ENCODE measurements at regions not wholly inside any gene's neighbourhood (a gene's known extent, or its start where the extent isn't known, plus 50 kb on each side); places are given as distances from the start of the nearest gene placed in this dataset.

DNA sequence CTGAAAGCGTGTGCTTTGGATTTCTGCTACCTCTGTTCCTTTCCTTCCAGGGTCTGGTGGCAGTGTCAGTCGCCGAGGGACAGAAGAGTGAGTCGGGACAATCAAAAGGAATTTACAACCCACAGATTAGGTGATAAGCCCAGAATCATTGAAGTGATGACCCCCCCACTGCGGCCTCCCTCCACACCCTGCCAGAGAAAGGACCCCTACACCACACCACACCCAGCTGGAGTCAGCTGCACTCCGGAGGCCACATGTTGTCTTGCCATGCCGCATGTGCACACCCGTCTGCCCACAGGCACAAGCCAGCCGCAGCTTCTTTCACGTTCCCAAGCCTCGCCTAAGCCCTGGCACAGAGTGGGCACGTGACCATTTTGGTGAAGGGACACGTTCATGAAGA lies 366.8 kb upstream of the SALL3 start:
- DNase-seq = no peak

DNA sequence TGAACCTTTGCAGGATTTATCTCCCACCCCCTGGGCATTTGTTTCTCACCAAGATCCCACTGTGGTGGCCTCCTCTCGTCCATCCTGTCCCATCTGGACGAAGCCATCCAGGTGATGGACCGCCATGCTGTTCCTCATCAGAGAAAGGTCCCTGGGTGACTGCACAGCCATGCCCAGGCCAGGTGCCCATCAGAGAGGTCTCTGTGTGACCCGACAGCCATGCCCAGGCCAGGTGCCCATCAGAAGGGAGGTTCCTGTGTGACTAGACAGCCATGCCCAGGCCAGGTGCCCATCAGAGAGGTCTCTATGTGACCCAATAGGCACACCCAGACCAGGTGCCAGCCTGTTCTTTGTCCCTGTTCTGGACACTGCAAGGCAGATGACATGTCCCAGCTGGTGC lies 360.9 kb upstream of the SALL3 start:
- no peak overlapping the region for H3K27ac Mint-ChIP-seq

More for the DNA sequence above, 366.8 kb upstream of the SALL3 start:
- Mint-ChIP-seq H3K36me3 (ENCODE audit: low read depth) (no peaks in the 10 kb centered on the region), H3K9me3 (ENCODE audit: low read depth) (peaks cover 16% of the 10 kb centered on the region), H3K27ac (no peak overlapping the region), H3K4me1 (no peaks in the 10 kb centered on the region), H3K27me3 (no peaks in the 10 kb centered on the region), H3K4me3 (no peak overlapping the region)
- no peak for ATAC-seq
- ChIA-PET CTCF (no interaction called here), POLR2A (no interaction called here)
- intact Hi-C loops (cut with DNase I, micrococcal nuclease) = no loop called here

DNA sequence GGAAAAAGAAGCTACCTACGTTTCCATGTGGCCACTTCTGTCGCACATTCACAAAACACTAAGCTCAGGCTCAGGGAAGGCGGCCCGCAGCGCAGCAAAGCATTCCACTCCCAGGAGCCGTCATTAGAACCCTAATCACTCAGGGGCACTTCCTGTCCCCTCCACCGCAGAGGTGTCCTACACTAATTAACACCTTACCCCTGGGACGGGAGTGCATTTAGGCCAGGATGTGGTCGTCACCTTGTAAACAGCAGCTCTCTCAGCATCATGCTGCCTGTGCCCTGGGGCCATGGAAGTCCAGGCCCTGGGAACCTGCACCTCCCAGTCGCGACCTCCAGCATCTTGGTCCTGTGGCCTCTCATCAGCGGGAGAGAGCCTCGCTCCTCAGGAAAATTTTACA lies 359.8 kb upstream of the SALL3 start:
- DNase-seq (no peak), ATAC-seq (no peak)
- H3K9me3 Mint-ChIP-seq (ENCODE audit: low read depth) = peaks cover 13% of the 10 kb centered on the region
- H3K27ac Mint-ChIP-seq = no peak overlapping the region
- H3K4me1 Mint-ChIP-seq = no peaks in the 10 kb centered on the region
- no peak overlapping the region for H3K4me3 Mint-ChIP-seq
- intact Hi-C loops (cut with DNase I, micrococcal nuclease) = no loop called here
- H3K36me3 Mint-ChIP-seq (ENCODE audit: low read depth) = no peaks in the 10 kb centered on the region
- POLR2A ChIA-PET = no interaction called here
- peaks cover 13% of the 10 kb centered on the region for H3K27me3 Mint-ChIP-seq
- CTCF ChIA-PET = no interaction called here

More for the DNA sequence above, 360.9 kb upstream of the SALL3 start:
- peaks cover 13% of the 10 kb centered on the region for H3K9me3 Mint-ChIP-seq (ENCODE audit: low read depth)
- no peaks in the 10 kb centered on the region for H3K4me1 Mint-ChIP-seq
- ChIA-PET CTCF (no interaction called here), POLR2A (no interaction called here)
- H3K27me3 Mint-ChIP-seq = peaks cover 8% of the 10 kb centered on the region
- H3K36me3 Mint-ChIP-seq (ENCODE audit: low read depth) = no peaks in the 10 kb centered on the region
- intact Hi-C loops (cut with DNase I, micrococcal nuclease) = no loop called here
- no peak for ATAC-seq
- no peak for DNase-seq
- no peak overlapping the region for H3K4me3 Mint-ChIP-seq

DNA sequence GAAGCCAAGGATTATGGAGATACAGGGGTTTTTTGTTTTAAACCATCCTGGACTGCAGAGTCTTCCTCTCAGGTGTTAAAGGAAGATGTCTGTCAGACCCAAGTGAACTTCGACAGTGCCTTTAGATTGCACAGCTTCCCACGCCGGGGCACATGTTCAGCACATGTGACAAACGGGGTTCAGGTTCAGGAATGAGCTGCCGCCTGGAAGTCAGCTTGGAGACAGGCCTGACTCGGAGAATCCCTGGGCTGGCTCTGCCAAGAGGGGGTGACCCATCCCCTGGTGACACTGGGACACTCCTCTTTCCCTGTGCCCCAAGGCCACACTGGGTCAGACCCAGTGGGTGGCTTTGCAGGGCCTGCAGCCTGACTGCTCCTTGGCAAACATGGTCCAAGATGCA lies 359.3 kb upstream of the SALL3 start:
- Mint-ChIP-seq H3K27me3 (peaks cover 13% of the 10 kb centered on the region), H3K36me3 (ENCODE audit: low read depth) (no peaks in the 10 kb centered on the region), H3K27ac (no peak overlapping the region), H3K4me1 (no peaks in the 10 kb centered on the region), H3K4me3 (no peak overlapping the region), H3K9me3 (ENCODE audit: low read depth) (peaks cover 13% of the 10 kb centered on the region)
- intact Hi-C loops (cut with DNase I, micrococcal nuclease) = no loop called here
- DNase-seq (no peak), ATAC-seq (no peak)
- ChIA-PET CTCF (no interaction called here), POLR2A (no interaction called here)

GRCh38 chr18:78621141-78621755 lies 358.4 kb upstream of the SALL3 start:
- ATAC-seq = no peak
- H3K27ac Mint-ChIP-seq = no peak overlapping the region
- DNase-seq = no peak
- intact Hi-C loops (cut with DNase I, micrococcal nuclease) = no loop called here
- POLR2A ChIA-PET = no interaction called here
- CTCF ChIA-PET = no interaction called here
- H3K27me3 Mint-ChIP-seq = peaks cover 16% of the 10 kb centered on the region
- H3K4me1 Mint-ChIP-seq = no peaks in the 10 kb centered on the region
- H3K9me3 Mint-ChIP-seq (ENCODE audit: low read depth) = peaks cover 13% of the 10 kb centered on the region
- H3K36me3 Mint-ChIP-seq (ENCODE audit: low read depth) = no peaks in the 10 kb centered on the region
- H3K4me3 Mint-ChIP-seq = no peak overlapping the region

GRCh38 chr18:78622251-78622906 lies 357.2 kb upstream of the SALL3 start:
- H3K27me3 Mint-ChIP-seq = peaks cover 18% of the 10 kb centered on the region
- no peaks in the 10 kb centered on the region for H3K4me1 Mint-ChIP-seq
- H3K9me3 Mint-ChIP-seq (ENCODE audit: low read depth) = peaks cover 2% of the 10 kb centered on the region
- ATAC-seq = no peak
- H3K27ac Mint-ChIP-seq = no peak overlapping the region
- CTCF ChIA-PET = no interaction called here
- intact Hi-C loops (cut with DNase I, micrococcal nuclease) = no loop called here
- H3K36me3 Mint-ChIP-seq (ENCODE audit: low read depth) = no peaks in the 10 kb centered on the region
- no peak for DNase-seq
- no peak overlapping the region for H3K4me3 Mint-ChIP-seq
- POLR2A ChIA-PET = no interaction called here

- Mint-ChIP-seq H3K4me3 (no peak overlapping the region), H3K36me3 (ENCODE audit: low read depth) (no peaks in the 10 kb centered on the region), H3K9me3 (ENCODE audit: low read depth) (no peaks in the 10 kb centered on the region), H3K27ac (no peak overlapping the region), H3K27me3 (peaks cover 18% of the 10 kb centered on the region), H3K4me1 (no peaks in the 10 kb centered on the region)
- ChIA-PET POLR2A (no interaction called here), CTCF (no interaction called here)
- no peak for ATAC-seq
- no peak for DNase-seq
- intact Hi-C loops (cut with DNase I, micrococcal nuclease) = no loop called here
Observed at GRCh38 chr18:78622907-78623541, 356.6 kb upstream of the SALL3 start.

DNA sequence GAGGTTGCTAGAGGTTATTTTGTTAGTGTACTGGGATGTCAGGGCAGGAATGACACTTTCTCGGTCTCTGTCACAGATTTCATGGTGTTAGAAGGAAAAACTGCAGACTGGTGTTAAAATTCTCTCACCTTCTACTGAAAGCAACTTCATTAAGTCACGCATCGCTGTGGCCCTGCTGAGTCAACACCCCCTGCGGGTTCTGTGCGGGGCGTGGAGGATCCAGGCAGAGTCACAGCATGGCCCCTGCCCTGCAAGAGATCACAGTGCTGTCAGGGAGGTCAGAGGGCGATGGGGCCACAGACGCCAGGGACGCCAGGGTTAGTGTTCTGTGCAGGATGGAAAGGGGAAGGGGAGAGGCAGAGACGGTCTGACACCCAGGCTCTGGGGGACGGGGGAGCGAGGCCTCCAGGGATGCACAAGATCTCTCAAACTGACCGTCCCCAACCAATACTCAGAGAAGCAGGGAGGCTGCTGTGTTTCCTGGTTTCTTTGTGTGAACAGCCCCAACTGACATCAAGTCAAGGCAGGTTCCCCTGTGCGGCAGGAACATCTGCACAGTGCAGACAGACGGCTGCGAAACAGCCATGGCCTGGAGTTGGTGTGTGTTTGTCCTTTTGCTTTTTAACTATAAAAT lies 354.9 kb upstream of the SALL3 start:
- intact Hi-C loops (cut with DNase I, micrococcal nuclease) = no loop called here
- Mint-ChIP-seq H3K27me3 (peaks cover 15% of the 10 kb centered on the region), H3K27ac (no peak overlapping the region), H3K4me3 (no peak overlapping the region), H3K36me3 (ENCODE audit: low read depth) (no peaks in the 10 kb centered on the region), H3K9me3 (ENCODE audit: low read depth) (no peaks in the 10 kb centered on the region), H3K4me1 (no peaks in the 10 kb centered on the region)
- CTCF ChIA-PET = no interaction called here
- no peak for DNase-seq
- POLR2A ChIA-PET = no interaction called here
- ATAC-seq = no peak

DNA sequence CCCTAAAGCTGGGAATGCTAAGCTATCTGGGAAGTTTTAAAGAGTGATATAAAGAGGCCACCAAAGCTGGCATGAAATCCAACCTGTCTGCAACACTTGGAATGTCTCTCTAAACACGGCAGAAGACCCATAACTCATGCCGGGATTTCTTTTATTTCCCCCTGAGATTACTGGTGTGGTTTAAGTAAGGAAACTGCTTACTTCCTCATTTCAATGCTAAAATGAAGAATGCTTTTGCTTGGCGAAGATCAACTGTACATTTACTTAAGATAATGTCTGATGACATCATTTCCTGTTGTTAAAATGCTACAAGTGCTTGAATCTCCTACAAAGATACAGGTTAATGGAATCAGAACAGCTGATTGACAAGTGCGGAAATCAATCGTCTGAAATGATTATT lies 353.8 kb upstream of the SALL3 start:
- Mint-ChIP-seq H3K9me3 (ENCODE audit: low read depth) (no peaks in the 10 kb centered on the region), H3K4me1 (no peaks in the 10 kb centered on the region), H3K36me3 (ENCODE audit: low read depth) (no peaks in the 10 kb centered on the region), H3K4me3 (no peak overlapping the region), H3K27me3 (peaks cover 15% of the 10 kb centered on the region), H3K27ac (no peak overlapping the region)
- ATAC-seq (no peak), DNase-seq (no peak)
- ChIA-PET POLR2A (no interaction called here), CTCF (no interaction called here)
- intact Hi-C loops (cut with DNase I, micrococcal nuclease) = no loop called here

GRCh38 chr18:78627551-78628346 lies 351.9 kb upstream of the SALL3 start:
- no peak overlapping the region for H3K4me3 Mint-ChIP-seq
- no peak for DNase-seq
- H3K36me3 Mint-ChIP-seq (ENCODE audit: low read depth) = no peaks in the 10 kb centered on the region
- ChIA-PET POLR2A (no interaction called here), CTCF (no interaction called here)
- H3K4me1 Mint-ChIP-seq = no peaks in the 10 kb centered on the region
- no peak overlapping the region for H3K27ac Mint-ChIP-seq
- H3K27me3 Mint-ChIP-seq = peaks cover 13% of the 10 kb centered on the region
- intact Hi-C loops (cut with DNase I, micrococcal nuclease) = no loop called here
- no peak for ATAC-seq
- H3K9me3 Mint-ChIP-seq (ENCODE audit: low read depth) = peaks cover 6% of the 10 kb centered on the region

- ChIA-PET POLR2A (no interaction called here), CTCF (no interaction called here)
- peaks cover 6% of the 10 kb centered on the region for H3K9me3 Mint-ChIP-seq (ENCODE audit: low read depth)
- intact Hi-C loops (cut with DNase I, micrococcal nuclease) = no loop called here
- ATAC-seq = no peak
- H3K36me3 Mint-ChIP-seq (ENCODE audit: low read depth) = no peaks in the 10 kb centered on the region
- H3K4me1 Mint-ChIP-seq = peaks cover 6% of the 10 kb centered on the region
- no peak overlapping the region for H3K4me3 Mint-ChIP-seq
- peaks cover 8% of the 10 kb centered on the region for H3K27me3 Mint-ChIP-seq
- no peak overlapping the region for H3K27ac Mint-ChIP-seq
- DNase-seq = no peak
Observed at GRCh38 chr18:78629426-78629825, 350.2 kb upstream of the SALL3 start.

- Mint-ChIP-seq H3K4me3 (no peak overlapping the region), H3K4me1 (peaks cover 10% of the 10 kb centered on the region), H3K27me3 (peaks cover 5% of the 10 kb centered on the region), H3K36me3 (ENCODE audit: low read depth) (no peaks in the 10 kb centered on the region), H3K9me3 (ENCODE audit: low read depth) (peaks cover 6% of the 10 kb centered on the region), H3K27ac (no peak overlapping the region)
- CTCF ChIA-PET = no interaction called here
- DNase-seq (no peak), ATAC-seq (no peak)
- intact Hi-C loops (cut with DNase I, micrococcal nuclease) = no loop called here
- POLR2A ChIA-PET = no interaction called here
Observed at GRCh38 chr18:78630356-78630755, 349.3 kb upstream of the SALL3 start.
